ENCODE measurements at regions not wholly inside any gene's neighbourhood (a gene's known extent, or its start where the extent isn't known, plus 50 kb on each side); places are given as distances from the start of the nearest gene placed in this dataset.

DNA sequence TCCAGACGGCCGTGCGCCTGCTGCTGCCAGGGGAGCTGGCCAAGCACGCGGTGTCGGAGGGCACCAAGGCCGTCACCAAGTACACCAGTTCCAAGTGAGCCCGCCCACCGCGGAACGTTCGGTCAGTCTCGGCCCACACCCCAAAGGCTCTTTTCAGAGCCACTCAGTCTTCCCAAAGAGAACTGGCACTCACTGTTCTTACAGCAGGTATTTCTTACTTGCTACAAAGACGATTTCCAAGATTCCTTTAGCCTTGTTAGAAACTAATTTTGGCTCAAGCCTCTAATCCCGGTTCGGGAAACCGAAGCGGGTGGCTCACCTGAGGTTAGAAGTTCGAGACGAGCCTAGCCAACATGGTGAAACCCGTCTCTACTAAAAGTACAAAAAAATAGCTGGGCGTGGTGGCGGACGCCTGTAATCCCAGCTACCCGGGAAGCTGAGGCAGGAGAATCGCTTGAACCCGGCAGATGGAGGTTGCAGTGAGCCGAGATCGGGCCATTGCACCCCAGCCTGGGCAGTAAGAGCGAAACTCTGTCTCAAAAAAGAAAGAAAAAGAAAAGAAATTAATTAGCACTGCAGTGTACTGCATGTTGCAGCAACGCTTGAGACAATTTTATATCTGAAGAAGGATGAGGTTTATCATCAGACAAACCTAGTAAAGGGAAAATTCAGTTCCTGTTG is 73.1 kb downstream of the OR2B2 start:
- peak; percentile 49 for DNase-seq (ENCODE audit: low read depth, low spot score)
- TF ChIP-seq, protein P1, sequence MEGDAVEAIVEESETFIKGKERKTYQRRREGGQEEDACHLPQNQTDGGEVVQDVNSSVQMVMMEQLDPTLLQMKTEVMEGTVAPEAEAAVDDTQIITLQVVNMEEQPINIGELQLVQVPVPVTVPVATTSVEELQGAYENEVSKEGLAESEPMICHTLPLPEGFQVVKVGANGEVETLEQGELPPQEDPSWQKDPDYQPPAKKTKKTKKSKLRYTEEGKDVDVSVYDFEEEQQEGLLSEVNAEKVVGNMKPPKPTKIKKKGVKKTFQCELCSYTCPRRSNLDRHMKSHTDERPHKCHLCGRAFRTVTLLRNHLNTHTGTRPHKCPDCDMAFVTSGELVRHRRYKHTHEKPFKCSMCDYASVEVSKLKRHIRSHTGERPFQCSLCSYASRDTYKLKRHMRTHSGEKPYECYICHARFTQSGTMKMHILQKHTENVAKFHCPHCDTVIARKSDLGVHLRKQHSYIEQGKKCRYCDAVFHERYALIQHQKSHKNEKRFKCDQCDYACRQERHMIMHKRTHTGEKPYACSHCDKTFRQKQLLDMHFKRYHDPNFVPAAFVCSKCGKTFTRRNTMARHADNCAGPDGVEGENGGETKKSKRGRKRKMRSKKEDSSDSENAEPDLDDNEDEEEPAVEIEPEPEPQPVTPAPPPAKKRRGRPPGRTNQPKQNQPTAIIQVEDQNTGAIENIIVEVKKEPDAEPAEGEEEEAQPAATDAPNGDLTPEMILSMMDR (conservative IDR thresholded peaks at IDR 0.05) = no peak
- Mint-ChIP-seq H3K9me3 (no peaks in the 10 kb centered on the region), H3K27ac (ENCODE audit: unreplicated experiment) (no peak overlapping the region), H3K4me3 (no peak overlapping the region), H3K36me3 (ENCODE audit: low read depth) (peaks cover 2% of the 10 kb centered on the region), H3K27me3 (ENCODE audit: low read depth) (no peaks in the 10 kb centered on the region), H3K4me1 (peaks cover 21% of the 10 kb centered on the region)

DNA sequence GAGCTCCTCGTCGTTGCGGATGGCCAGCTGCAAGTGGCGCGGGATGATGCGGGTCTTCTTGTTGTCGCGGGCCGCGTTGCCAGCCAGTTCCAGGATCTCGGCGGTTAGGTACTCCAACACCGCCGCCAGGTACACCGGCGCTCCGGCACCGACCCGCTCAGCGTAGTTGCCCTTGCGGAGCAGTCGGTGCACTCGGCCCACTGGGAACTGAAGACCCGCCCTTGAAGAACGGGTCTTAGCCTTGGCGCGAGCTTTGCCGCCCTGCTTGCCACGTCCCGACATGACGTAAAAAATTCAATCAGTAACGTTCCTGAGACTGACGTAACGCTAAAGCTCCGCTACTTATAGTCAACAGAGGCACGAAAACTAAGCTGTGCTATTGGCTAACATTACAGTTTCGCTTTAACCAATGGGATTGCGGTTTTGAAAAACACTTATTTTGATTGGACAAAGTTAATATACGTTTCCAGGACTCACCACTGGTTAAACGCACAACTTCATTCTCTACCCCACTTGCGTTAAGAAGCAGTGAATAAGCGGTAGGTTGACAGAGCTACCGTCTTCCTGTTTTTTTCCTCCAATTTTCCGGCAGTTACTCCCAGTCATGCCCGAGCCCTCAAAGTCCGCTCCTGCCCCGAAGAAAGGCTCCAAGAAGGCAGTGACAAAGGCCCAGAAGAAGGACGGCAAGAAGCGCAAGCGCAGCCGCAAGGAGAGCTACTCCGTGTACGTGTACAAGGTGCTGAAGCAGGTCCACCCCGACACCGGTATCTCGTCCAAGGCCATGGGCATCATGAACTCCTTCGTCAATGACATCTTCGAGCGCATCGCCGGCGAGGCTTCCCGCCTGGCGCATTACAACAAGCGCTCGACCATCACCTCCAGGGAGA is 73.9 kb downstream of the OR2B2 start:
- Mint-ChIP-seq H3K9me3 (no peaks in the 10 kb centered on the region), H3K4me3 (no peak overlapping the region), H3K27me3 (ENCODE audit: low read depth) (no peaks in the 10 kb centered on the region), H3K36me3 (ENCODE audit: low read depth) (peaks cover 2% of the 10 kb centered on the region), H3K4me1 (peaks cover 21% of the 10 kb centered on the region), H3K27ac (ENCODE audit: unreplicated experiment) (no peak overlapping the region)
- TF ChIP-seq, protein P1 (conservative IDR thresholded peaks at IDR 0.05) = peak; percentile 20
- DNase-seq (ENCODE audit: low read depth, low spot score) = peak; percentile 71

DNA sequence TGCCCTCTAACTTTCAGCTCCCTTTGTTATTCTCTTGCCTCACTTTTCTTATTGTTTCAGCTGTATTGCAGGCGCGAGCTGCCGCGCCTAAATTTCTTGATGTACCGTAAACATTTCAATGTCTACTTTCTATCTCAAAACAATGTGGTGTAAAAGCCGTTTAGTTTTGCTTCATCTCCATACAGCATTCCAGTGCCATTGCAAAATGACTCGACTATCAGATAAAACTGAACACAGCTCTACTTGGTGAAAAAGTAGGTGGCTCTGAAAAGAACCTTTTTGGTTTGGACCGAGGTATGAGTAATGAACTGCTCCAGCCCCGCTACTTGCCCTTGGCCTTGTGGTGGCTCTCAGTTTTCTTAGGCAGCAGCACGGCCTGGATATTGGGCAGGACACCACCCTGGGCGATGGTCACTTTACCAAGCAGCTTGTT is 74.6 kb downstream of the OR2B2 start:
- Mint-ChIP-seq H3K4me3 (no peak overlapping the region), H3K9me3 (no peaks in the 10 kb centered on the region)

DNA sequence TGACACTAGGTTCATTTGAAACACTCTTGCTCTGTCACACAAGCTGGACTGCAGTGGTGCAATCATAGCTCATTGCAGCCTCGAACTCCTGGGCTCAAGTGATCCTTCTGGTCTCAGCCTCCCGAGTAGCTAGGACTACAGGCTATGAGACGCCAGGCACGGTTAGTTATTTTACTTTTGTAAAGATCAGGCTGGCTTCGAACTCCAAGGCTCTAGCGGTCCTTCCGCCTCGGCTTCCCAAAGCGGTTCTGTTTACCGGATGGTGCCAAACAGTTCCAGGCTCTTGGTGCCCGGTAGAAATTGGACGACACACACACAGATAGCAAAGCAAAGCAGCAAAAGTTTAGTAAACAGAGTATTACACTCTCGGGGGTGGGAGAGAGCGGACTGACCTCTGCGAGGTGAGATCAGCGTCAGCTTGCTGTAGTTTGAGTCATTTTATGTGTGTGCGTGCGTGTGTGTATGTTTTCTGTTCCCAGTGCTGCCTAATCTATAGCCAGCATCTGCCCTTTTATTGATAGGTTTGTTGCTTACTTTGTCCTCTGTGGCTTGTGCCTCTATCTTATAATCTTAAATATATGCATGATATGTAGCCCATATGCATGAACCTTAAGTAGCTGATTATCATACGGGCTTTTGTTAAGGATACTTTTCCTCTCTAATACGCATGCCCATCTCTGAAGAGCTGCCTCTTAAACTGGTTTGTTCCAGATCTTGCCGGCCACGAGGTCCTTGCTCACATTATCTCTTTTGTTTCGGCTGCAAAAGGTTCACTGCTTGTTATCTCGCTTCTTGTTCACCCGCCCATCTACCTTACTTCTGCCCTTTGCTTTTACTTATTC is 75.2 kb downstream of the OR2B2 start:
- peak; percentile 50 for DNase-seq (ENCODE audit: low read depth, low spot score)
- H3K27ac Mint-ChIP-seq (ENCODE audit: unreplicated experiment) = no peak overlapping the region
- no peak overlapping the region for H3K4me3 Mint-ChIP-seq
- peaks cover 21% of the 10 kb centered on the region for H3K4me1 Mint-ChIP-seq
- no peaks in the 10 kb centered on the region for H3K27me3 Mint-ChIP-seq (ENCODE audit: low read depth)
- TF ChIP-seq, protein P1 (conservative IDR thresholded peaks at IDR 0.05) = no peak
- no peaks in the 10 kb centered on the region for H3K9me3 Mint-ChIP-seq
- peaks cover 2% of the 10 kb centered on the region for H3K36me3 Mint-ChIP-seq (ENCODE audit: low read depth)

More for the DNA sequence above, 74.6 kb downstream of the OR2B2 start:
- TF ChIP-seq, protein P1 (conservative IDR thresholded peaks at IDR 0.05) = no peak
- no peak overlapping the region for H3K27ac Mint-ChIP-seq (ENCODE audit: unreplicated experiment)
- H3K36me3 Mint-ChIP-seq (ENCODE audit: low read depth) = peaks cover 2% of the 10 kb centered on the region
- peaks cover 21% of the 10 kb centered on the region for H3K4me1 Mint-ChIP-seq
- no peak for DNase-seq (ENCODE audit: low read depth, low spot score)
- H3K27me3 Mint-ChIP-seq (ENCODE audit: low read depth) = no peaks in the 10 kb centered on the region

DNA sequence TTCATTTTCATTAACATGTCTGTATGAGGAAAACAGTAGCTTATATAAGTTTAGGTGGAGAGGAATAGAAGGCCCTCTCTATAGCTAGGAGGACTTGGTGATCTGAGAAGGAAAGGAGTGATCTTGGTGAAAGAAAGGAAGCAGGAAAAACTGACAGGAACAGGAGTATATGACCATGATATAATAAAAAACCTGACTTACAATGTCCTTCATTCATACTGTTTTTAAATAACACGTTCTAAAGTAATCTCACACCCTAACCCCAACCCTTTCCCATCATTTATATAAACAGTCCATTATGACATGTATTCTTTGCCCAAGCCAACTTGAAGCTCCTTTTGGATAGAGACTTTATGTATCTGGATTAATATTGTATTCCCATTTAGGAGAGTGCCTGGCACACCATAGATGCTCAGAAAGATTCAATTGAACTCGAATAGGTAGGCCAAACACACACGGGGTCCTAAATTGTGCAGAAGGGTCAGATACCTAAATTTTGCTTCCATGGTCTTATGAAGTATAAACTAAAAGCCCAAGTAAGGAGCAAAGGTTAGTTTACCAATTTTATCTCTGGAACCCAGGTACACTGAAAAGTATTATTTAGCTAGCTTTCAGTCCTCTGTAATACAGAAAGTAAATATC is 75.9 kb downstream of the OR2B2 start:
- Mint-ChIP-seq H3K9me3 (peaks cover 3% of the 10 kb centered on the region), H3K4me3 (no peak overlapping the region), H3K4me1 (peaks cover 26% of the 10 kb centered on the region), H3K27ac (ENCODE audit: unreplicated experiment) (peak overlapping the region; percentile 72), H3K27me3 (ENCODE audit: low read depth) (peaks cover 3% of the 10 kb centered on the region), H3K36me3 (ENCODE audit: low read depth) (peaks cover 2% of the 10 kb centered on the region)
- no peak for DNase-seq (ENCODE audit: low read depth, low spot score)
- TF ChIP-seq, protein P1 (conservative IDR thresholded peaks at IDR 0.05) = no peak
